ENCODE measurements at regions not wholly inside any gene's neighbourhood (a gene's known extent, or its start where the extent isn't known, plus 50 kb on each side); places are given as distances from the start of the nearest gene placed in this dataset.
A peak's percentile ranks its signal among the peaks of the same experiment; 100 is the strongest.

DNA sequence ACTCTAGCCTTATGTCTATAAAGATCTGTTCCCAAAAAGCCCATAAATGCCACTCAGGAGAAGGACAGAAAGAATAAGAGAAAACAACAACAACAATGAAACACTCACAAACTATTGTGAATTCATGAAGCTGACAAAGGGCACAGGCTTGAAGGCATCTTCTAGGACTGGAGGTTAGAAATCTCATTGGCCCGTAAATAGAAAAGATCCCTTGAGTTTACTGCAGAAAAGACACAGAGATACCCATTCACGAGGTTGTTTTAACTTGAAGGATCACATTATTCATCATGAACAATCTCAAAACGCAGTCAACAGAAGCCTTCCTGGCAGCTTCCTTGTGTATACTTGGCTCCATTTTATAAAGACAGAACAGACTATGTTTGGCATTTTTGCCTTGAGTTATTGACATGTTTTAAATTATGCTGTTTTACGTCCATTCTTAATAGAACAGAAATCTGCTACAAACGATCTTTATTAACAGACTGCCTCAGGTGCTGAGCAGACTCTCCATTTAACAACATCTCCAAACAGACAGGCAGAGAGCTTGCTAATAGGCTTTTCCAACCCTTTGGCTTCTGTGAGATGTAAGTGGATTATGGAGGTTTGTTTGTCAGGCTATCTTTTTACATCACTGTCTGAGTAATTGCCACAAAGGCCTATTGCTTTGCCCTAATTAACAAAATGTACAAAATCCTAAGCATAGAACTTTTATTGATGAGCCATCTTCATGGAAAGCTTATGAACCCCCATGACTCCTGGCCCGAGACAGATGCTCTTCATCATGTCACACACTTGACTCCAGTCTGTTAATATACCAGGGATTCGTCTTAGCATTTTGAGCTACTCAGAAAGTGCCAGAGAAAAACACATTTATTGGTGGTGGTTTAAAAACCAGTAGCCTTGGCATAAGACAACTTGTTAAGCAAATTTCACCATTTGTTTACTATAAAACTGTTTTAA lies 735.3 kb upstream of the ZNF608 start:
- H3K4me1 ChIP-seq (ENCODE audit: control insufficient read depth, extremely low read depth, insufficient read depth, low read length), result peaks cover 42% of the 10 kb centered on the region
- H3K36me3 ChIP-seq (ENCODE audit: control insufficient read depth in 2 of 2, extremely low read depth in 1 of 2, insufficient read depth in 2 of 2, low read length in 2 of 2), result no peaks in the 10 kb centered on the region
- intact Hi-C loops (cut with micrococcal nuclease), result loop anchor here (5.0 to 10.0 kb wide), 3 partner anchors 167 to 1774 kb away; no protein-coding TSS in a partner anchor
- DNase-seq (ENCODE audit: low read depth, low spot score) (no peak), FAIRE-seq (no peak)
- no peak overlapping the region for H3K27ac ChIP-seq (ENCODE audit: insufficient read depth, low read depth, low read length)
- BruUV-seq (replicated peaks), result no TSS peak
- no peak for TF ChIP-seq GATA2 (IDR thresholded peaks at IDR 0.05; ENCODE audit: insufficient read depth, insufficient read length, low read depth, low read length)
- H3K9me1 ChIP-seq (replicated peaks; ENCODE audit: control insufficient read depth, extremely low read depth, insufficient read depth, low read length), result no peaks in the 10 kb centered on the region
- no peak overlapping the region for H3K4me2 ChIP-seq (ENCODE audit: insufficient read depth, low read length)
- H3K9ac ChIP-seq (replicated peaks; ENCODE audit: extremely low read depth, insufficient read depth, low read length), result no peak overlapping the region
- H3K79me2 ChIP-seq (ENCODE audit: control insufficient read depth, insufficient read depth, low read length), result no peaks in the 10 kb centered on the region
- H3K9me3 ChIP-seq (replicated peaks; ENCODE audit: control insufficient read depth, insufficient read depth, low read length), result no peaks in the 10 kb centered on the region
- H3K4me3 ChIP-seq (replicated peaks in 1 of 3; ENCODE audit: insufficient read depth in 1 of 3, low read depth in 1 of 3, low read length in 3 of 3), result no peak overlapping the region
- H4K20me1 ChIP-seq (replicated peaks; ENCODE audit: control insufficient read depth, extremely low read depth, insufficient read depth, low read length), result no peaks in the 10 kb centered on the region
- H3K27me3 ChIP-seq (ENCODE audit: control insufficient read depth in 2 of 2, insufficient read depth in 2 of 2, low read length in 2 of 2), result no peaks in the 10 kb centered on the region
- dilution Hi-C loops (cut with MboI; ENCODE audit: extremely low pct_ligation_motif_present, low sequenced_read_pairs), result no loop called here
- CTCF ChIA-PET, result interaction anchor here (0.6 kb wide), 1 partner anchor 69 kb away, joined by 3 read pairs; no protein-coding TSS in a partner anchor
- POLR2A ChIA-PET, result no interaction called here
- no peak overlapping the region for H2AFZ ChIP-seq (ENCODE audit: low read depth, low read length)

DNA sequence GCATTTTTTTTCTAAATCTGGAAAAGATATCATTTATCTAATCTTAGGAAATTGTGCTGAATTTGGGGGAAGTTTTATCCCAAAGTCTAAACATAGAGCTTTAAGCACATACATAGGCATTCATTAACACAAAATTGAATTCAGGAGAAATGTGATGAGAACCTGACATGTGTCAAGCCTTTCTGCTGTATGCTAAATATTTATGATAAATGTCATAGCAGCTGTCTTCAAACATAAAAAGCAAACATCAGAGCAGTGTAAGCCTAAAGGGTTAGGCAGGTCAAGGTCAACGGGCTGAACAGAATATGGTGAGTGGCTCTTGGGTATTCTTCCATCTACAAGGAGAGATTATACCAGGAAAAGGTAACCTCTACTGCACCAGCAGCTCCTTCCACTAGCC lies 737.2 kb upstream of the ZNF608 start:
- intact Hi-C loops (cut with micrococcal nuclease) (loop anchor here (1.0 to 10.0 kb wide), 9 partner anchors 73 to 1776 kb away; no protein-coding TSS in a partner anchor), dilution Hi-C loops (cut with MboI; ENCODE audit: extremely low pct_ligation_motif_present, low sequenced_read_pairs) (no loop called here)
- no peak for FAIRE-seq
- Histone ChIP-seq H3K9me1 (replicated peaks; ENCODE audit: control insufficient read depth, extremely low read depth, insufficient read depth, low read length) (no peaks in the 10 kb centered on the region), H4K20me1 (replicated peaks; ENCODE audit: control insufficient read depth, extremely low read depth, insufficient read depth, low read length) (no peaks in the 10 kb centered on the region), H3K27ac (ENCODE audit: insufficient read depth, low read depth, low read length) (peak overlapping the region; percentile 99), H3K36me3 (ENCODE audit: control insufficient read depth in 2 of 2, extremely low read depth in 1 of 2, insufficient read depth in 2 of 2, low read length in 2 of 2) (no peaks in the 10 kb centered on the region), H3K4me1 (ENCODE audit: control insufficient read depth, extremely low read depth, insufficient read depth, low read length) (peaks cover 36% of the 10 kb centered on the region), H3K4me2 (ENCODE audit: insufficient read depth, low read length) (peak overlapping the region; percentile 76), H3K9me3 (replicated peaks; ENCODE audit: control insufficient read depth, insufficient read depth, low read length) (no peaks in the 10 kb centered on the region), H3K79me2 (ENCODE audit: control insufficient read depth, insufficient read depth, low read length) (no peaks in the 10 kb centered on the region), H3K9ac (replicated peaks; ENCODE audit: extremely low read depth, insufficient read depth, low read length) (peak overlapping the region; percentile 87), H3K27me3 (ENCODE audit: control insufficient read depth in 2 of 2, insufficient read depth in 2 of 2, low read length in 2 of 2) (no peaks in the 10 kb centered on the region), H2AFZ (ENCODE audit: low read depth, low read length) (peak overlapping the region; percentile 49), H3K4me3 (replicated peaks in 1 of 3; ENCODE audit: insufficient read depth in 1 of 3, low read depth in 1 of 3, low read length in 3 of 3) (no peak overlapping the region)
- DNase-seq (ENCODE audit: low read depth, low spot score), result no peak
- ChIA-PET POLR2A (no interaction called here), CTCF (interaction anchor here (1.3 to 3.1 kb wide), 3 partner anchors 67 to 75 kb away, joined by 4 to 17 read pairs (median 9); no protein-coding TSS in a partner anchor)
- BruUV-seq (replicated peaks), result no TSS peak
- TF ChIP-seq EZH2 (IDR thresholded peaks at IDR 0.05; ENCODE audit: borderline replicate concordance, low read depth, low read length, severe bottlenecking) (no peak), JUN (IDR thresholded peaks at IDR 0.05; ENCODE audit: borderline replicate concordance, insufficient read depth, insufficient read length, low read depth) (no peak), GATA2 (IDR thresholded peaks at IDR 0.05; ENCODE audit: insufficient read depth, insufficient read length, low read depth, low read length) (no peak), FOS (IDR thresholded peaks at IDR 0.05; ENCODE audit: borderline replicate concordance, insufficient read depth, low read length) (no peak), MYC (IDR thresholded peaks at IDR 0.05; ENCODE audit: low read depth, low read length) (no peak), POLR2AphosphoS5 (IDR thresholded peaks at IDR 0.05; ENCODE audit: insufficient read depth, low read depth, low read length) (no peak), POLR2A (IDR thresholded peaks at IDR 0.05; ENCODE audit: low read depth, low read length) (no peak)
- TF ChIP-seq, protein P1, sequence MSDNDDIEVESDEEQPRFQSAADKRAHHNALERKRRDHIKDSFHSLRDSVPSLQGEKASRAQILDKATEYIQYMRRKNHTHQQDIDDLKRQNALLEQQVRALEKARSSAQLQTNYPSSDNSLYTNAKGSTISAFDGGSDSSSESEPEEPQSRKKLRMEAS (IDR thresholded peaks at IDR 0.05; ENCODE audit: insufficient read depth, insufficient read length), result no peak
- TF ChIP-seq, protein P2, sequence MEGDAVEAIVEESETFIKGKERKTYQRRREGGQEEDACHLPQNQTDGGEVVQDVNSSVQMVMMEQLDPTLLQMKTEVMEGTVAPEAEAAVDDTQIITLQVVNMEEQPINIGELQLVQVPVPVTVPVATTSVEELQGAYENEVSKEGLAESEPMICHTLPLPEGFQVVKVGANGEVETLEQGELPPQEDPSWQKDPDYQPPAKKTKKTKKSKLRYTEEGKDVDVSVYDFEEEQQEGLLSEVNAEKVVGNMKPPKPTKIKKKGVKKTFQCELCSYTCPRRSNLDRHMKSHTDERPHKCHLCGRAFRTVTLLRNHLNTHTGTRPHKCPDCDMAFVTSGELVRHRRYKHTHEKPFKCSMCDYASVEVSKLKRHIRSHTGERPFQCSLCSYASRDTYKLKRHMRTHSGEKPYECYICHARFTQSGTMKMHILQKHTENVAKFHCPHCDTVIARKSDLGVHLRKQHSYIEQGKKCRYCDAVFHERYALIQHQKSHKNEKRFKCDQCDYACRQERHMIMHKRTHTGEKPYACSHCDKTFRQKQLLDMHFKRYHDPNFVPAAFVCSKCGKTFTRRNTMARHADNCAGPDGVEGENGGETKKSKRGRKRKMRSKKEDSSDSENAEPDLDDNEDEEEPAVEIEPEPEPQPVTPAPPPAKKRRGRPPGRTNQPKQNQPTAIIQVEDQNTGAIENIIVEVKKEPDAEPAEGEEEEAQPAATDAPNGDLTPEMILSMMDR (IDR thresholded peaks at IDR 0.05; ENCODE audit: extremely low read depth in 1 of 2, insufficient read depth in 1 of 2, low read depth in 1 of 2, low read length in 2 of 2), result no peak

Data from endothelial cell of umbilical vein (primary cell).